ENCODE measurements at regions not wholly inside any gene's neighbourhood (a gene's known extent, or its start where the extent isn't known, plus 50 kb on each side); places are given as distances from the start of the nearest gene placed in this dataset.
"Not testable (repeated sequence)": the region's sequence is repeated elsewhere in the genome, so short reads cannot be mapped to it uniquely, and the experiment has no call there.

GRCh38 chr14:77990337-77990736 lies 179.8 kb upstream of the NRXN3 start:
- ChIA-PET CTCF (no interaction called here), POLR2A (no interaction called here)
- no peak for TF ChIP-seq CTCF (IDR thresholded peaks at IDR 0.05; ENCODE audit: low read depth, low read length)

GRCh38 chr14:77991128-77991772 lies 178.9 kb upstream of the NRXN3 start:
- ChIA-PET POLR2A (no interaction called here), CTCF (no interaction called here)
- Histone ChIP-seq H3K27me3 (ENCODE audit: control insufficient read depth, insufficient read depth, low read length) (no peaks in the 10 kb centered on the region), H3K27ac (ENCODE audit: low read depth, low read length) (no peak overlapping the region), H3K9me3 (ENCODE audit: control insufficient read depth, insufficient read depth, low read length) (peaks cover 8% of the 10 kb centered on the region), H3K4me3 (ENCODE audit: low read depth, low read length) (no peak overlapping the region)
- no peak for DNase-seq (ENCODE audit: low read depth, low spot score)
- no peak for TF ChIP-seq CTCF (IDR thresholded peaks at IDR 0.05; ENCODE audit: low read depth, low read length)

More at GRCh38 chr14:77990337-77990736, 179.8 kb upstream of the NRXN3 start:
- no peak for DNase-seq (ENCODE audit: low read depth, low spot score)
- no peaks in the 10 kb centered on the region for H3K27me3 ChIP-seq (ENCODE audit: control insufficient read depth, insufficient read depth, low read length)
- no peak overlapping the region for H3K4me3 ChIP-seq (ENCODE audit: low read depth, low read length)
- H3K9me3 ChIP-seq (ENCODE audit: control insufficient read depth, insufficient read depth, low read length): peaks cover 8% of the 10 kb centered on the region
- no peak overlapping the region for H3K27ac ChIP-seq (ENCODE audit: low read depth, low read length)

- Histone ChIP-seq H3K27ac (ENCODE audit: low read depth, low read length) (no peak overlapping the region), H3K4me3 (ENCODE audit: low read depth, low read length) (no peak overlapping the region), H3K9me3 (ENCODE audit: control insufficient read depth, insufficient read depth, low read length) (peaks cover 7% of the 10 kb centered on the region), H3K27me3 (ENCODE audit: control insufficient read depth, insufficient read depth, low read length) (no peaks in the 10 kb centered on the region)
- DNase-seq (ENCODE audit: low read depth, low spot score): no peak
- TF ChIP-seq CTCF (IDR thresholded peaks at IDR 0.05; ENCODE audit: low read depth, low read length): no peak
- ChIA-PET CTCF (no interaction called here), POLR2A (no interaction called here)
These were observed 164.8 kb upstream of the NRXN3 start for GRCh38 chr14:78005325-78005724.

GRCh38 chr14:78007160-78007559 lies 163.0 kb upstream of the NRXN3 start:
- no peak for DNase-seq (ENCODE audit: low read depth, low spot score)
- H3K4me3 ChIP-seq (ENCODE audit: low read depth, low read length): no peak overlapping the region
- CTCF ChIA-PET: no interaction called here
- TF ChIP-seq CTCF (IDR thresholded peaks at IDR 0.05; ENCODE audit: low read depth, low read length): no peak
- peaks cover 7% of the 10 kb centered on the region; the same call in 1 of the 2 replicates for H3K9me3 ChIP-seq (ENCODE audit: control insufficient read depth, insufficient read depth, low read length)
- no peaks in the 10 kb centered on the region for H3K27me3 ChIP-seq (ENCODE audit: control insufficient read depth, insufficient read depth, low read length)
- no peak overlapping the region for H3K27ac ChIP-seq (ENCODE audit: low read depth, low read length)
- POLR2A ChIA-PET: no interaction called here

GRCh38 chr14:78010688-78011087 lies 159.5 kb upstream of the NRXN3 start:
- Histone ChIP-seq H3K27me3 (ENCODE audit: control insufficient read depth, insufficient read depth, low read length) (no peaks in the 10 kb centered on the region), H3K27ac (ENCODE audit: low read depth, low read length) (no peak overlapping the region), H3K9me3 (ENCODE audit: control insufficient read depth, insufficient read depth, low read length) (peaks cover 10% of the 10 kb centered on the region), H3K4me3 (ENCODE audit: low read depth, low read length) (no peak overlapping the region)
- ChIA-PET CTCF (no interaction called here), POLR2A (no interaction called here)
- TF ChIP-seq CTCF (IDR thresholded peaks at IDR 0.05; ENCODE audit: low read depth, low read length): no peak
- no peak for DNase-seq (ENCODE audit: low read depth, low spot score)

- POLR2A ChIA-PET; CTCF ChIA-PET; H3K4me3 ChIP-seq (ENCODE audit: low read depth, low read length); H3K27ac ChIP-seq (ENCODE audit: low read depth, low read length); H3K27me3 ChIP-seq (ENCODE audit: control insufficient read depth, insufficient read depth, low read length); DNase-seq (ENCODE audit: low read depth, low spot score); H3K9me3 ChIP-seq (ENCODE audit: control insufficient read depth, insufficient read depth, low read length): not testable (repeated sequence)
These were observed 156.3 kb upstream of the NRXN3 start for GRCh38 chr14:78013911-78014310.
